Right ventricle myocardium superior (tissue), 1 donor: ENCODE measurements at regions not wholly inside any gene's neighbourhood (a gene's known extent, or its start where the extent isn't known, plus 50 kb on each side); places are given as distances from the start of the nearest gene placed in this dataset.
"Not testable (repeated sequence)": the region's sequence is repeated elsewhere in the genome, so short reads cannot be mapped to it uniquely, and the experiment has no call there.

ENCODE experiments used
- ATAC-seq: fragments of 200-7000 bp; cut with Tn5 transposase; one replicate; pipeline ENCODE4 v1.9.1; 2020; ENCODE audit warnings: mild to moderate bottlenecking; ENCODE audit not compliant: poor library complexity
- DNase-seq: peaks from one replicate; pipeline ENCODE4 v3.0.0-alpha.2; 2020
- intact Hi-C: fragments of 100-400 bp; cut with DNase I; formaldehyde crosslinking; loops from one replicate; pipeline ENCODE4 v1.11.2; 2022
- donor health status: DM: no; HTN: yes; CAD: no; lungs with severe emphysema.

DNA sequence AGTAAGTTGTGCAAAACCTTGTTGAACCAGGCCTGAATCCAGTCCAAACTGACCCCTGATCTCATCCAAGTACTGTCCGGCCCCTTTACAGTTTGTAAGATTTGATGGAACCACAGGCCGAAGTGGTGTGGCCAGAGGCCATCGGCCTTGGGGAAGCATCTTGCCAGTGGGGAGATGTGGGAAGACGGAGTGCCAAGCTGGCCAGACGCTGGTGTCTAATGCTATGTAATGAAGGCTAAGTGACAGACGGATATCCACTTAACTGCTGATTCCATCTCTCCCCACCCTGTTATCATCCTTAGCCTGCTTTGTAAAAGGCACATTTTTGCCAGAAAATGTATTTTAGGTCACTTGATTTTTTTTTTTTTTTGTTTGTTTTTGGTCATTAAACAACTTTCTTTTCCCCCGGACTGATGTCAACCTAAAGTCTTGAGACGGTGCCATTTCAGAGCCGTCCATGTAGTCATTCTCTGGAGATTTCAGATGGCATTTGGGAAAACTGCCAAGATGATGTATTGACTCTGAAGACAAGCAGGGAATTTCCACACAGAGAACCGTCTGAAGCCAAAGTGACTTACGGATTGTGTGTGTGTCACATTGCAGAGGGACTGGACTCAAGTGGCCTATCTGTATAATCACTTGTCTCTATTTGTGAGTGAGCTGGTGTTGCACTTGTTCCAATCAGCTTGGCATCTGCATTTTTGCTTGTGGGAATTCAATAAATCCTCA, 86.5 kb upstream of the MANSC4 start:
- no peak for DNase-seq
- ATAC-seq: no peak
- intact Hi-C loops: no loop called here

DNA sequence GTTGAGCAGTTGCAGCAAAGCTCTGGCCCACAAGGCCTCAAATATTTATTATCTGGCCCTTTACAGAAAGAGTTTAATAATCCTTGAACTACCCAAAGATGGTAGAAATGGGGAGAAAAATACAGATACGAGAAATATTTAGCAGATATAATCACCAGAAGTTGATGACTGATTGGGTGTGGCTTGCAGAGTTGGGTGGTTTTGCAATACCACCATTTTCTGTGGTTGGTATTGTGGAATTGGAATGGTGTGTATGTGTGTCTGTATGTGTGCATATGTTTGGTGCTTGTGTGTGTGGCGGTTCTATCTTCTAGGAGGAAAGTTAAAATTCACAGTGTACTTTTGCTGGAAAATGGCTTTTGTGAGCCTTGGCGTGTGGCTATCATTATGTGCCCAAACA, 85.4 kb upstream of the MANSC4 start:
- ATAC-seq (no peak), DNase-seq (no peak)
- intact Hi-C loops: no loop called here

DNA sequence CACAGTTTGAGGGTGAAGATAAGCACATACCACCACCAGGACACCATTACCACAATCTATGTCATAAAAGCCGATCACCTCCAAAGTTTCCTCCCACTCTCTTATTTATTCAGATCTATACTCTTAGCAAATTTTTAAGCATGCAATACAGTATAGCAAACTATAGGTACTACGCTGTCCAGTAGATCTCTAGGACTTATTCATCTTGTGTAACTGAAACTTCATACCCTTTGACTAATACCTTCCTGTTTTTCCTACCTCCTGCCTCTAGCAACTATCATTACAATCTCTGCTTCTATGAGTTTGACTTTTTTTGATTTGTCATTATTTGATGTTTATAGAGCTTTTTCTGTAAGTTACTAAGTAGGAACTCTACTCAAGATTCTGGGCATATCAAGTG, 84.5 kb upstream of the MANSC4 start:
- ATAC-seq (no peak), DNase-seq (no peak)
- intact Hi-C loops: no loop called here

DNA sequence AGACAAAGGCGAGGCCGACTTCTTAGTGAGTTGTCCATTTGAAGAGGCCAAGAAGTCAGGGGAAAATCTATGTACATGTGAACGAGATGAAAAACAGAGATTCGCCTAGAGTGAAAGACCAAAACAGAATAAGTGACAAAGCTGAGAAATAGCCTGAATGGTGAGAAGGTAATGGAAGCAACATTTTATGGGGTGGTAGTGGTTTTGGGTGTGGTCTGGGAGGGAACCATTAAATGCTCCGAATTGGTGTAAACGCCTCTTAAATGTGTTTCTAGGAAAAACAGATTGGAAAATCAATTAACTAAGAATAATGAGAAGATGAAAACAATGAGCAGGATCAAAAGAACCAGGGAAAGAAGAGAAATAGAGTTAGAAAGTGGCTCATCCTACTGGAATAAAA, 83.8 kb upstream of the MANSC4 start:
- intact Hi-C loops: no loop called here
- DNase-seq: no peak
- no peak for ATAC-seq

DNA sequence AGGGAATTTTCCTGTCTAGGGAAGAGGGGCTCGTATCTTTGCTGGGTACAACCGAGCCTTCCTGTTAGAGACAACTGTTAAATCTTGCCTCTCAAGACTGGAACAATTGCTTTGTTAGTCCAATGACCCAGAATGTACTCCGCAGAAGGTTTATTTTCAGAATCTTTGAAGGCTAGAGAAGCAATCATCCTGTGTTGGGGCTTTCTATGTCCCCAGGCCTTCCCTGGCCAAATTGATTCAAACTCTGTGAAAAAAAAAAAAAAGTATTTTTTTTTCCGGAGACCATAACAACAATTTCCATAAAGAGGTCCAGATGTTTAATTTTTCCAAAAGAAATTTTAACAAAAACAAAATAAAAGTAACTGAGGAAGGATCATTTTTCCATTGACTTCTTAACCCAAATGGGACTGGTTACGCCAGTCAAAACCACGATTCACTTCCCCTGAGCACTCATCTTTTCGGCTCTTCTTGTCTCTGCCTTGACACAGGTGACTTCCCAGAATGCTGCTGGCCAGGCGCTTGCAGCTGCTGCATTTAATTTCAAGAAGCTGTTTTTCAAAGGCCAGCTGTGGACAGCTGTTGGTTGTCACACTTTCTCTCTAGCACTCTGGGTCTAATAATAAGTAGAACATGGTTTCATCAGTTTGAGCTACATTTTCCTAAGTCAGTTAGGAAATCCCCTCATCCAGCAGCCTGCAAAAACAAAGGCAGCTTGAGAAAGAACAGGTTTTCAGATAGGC, 81.6 kb upstream of the MANSC4 start:
- DNase-seq (peak; percentile 72), ATAC-seq (peak; percentile 83)
- intact Hi-C loops: no loop called here

DNA sequence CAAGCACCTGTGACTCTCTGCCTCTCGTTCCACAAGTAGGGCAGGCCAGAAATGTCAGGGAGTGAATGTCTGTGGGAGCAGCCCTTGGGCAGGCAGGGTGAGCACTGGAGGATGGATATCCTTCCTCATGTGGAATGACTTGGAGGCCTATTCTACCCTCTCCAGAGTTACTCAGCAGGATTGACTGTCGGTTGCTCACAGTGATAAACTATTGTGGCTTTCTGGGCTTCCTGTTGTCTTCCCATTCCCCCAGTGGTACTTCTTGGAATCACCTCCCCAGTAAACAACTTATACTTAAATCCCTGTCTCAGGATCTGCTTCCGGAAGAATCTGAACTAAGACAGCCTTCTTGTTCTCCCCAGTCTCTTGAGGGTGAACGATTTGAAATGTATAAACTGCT, 79.6 kb upstream of the MANSC4 start:
- intact Hi-C loops: no loop called here
- ATAC-seq: no peak
- DNase-seq: no peak

- ATAC-seq, DNase-seq, intact Hi-C loops: not testable (repeated sequence)
Measured at GRCh38 chr12:27857006-27857405, 77.0 kb upstream of the MANSC4 start.

GRCh38 chr12:27852742-27853141, 72.7 kb upstream of the MANSC4 start:
- intact Hi-C loops: no loop called here
- ATAC-seq: no peak
- no peak for DNase-seq
